GM23248 (cell line): ENCODE measurements at regions not wholly inside any gene's neighbourhood (a gene's known extent, or its start where the extent isn't known, plus 50 kb on each side); places are given as distances from the start of the nearest gene placed in this dataset.

Experiments used
- DNase-seq: peaks from one replicate; pipeline ENCODE4 v3.0.0-alpha.2; 2015
- H2AFZ ChIP-seq: fragments of 200-600 bp; sonication (generic); 2 replicates; pipeline ENCODE4 v1.6.1; 2016; ENCODE audit warnings: antibody characterized with exemption
- H3F3A ChIP-seq: fragments of 200-600 bp; sonication (generic); 2 replicates; pipeline ENCODE4 v1.6.1; 2016; ENCODE audit warnings: mild to moderate bottlenecking, antibody characterized with exemption, mixed run types; ENCODE audit not compliant: insufficient read depth
- H3K27ac ChIP-seq: fragments of 200-600 bp; sonication (generic); 2 replicates; pipeline ENCODE4 v1.5.1; 2016; ENCODE audit warnings: mild to moderate bottlenecking
- H3K27me3 ChIP-seq: fragments of 200-600 bp; sonication (generic); replicated peaks from 2 replicates; pipeline ENCODE4 v1.6.1; 2016; ENCODE audit warnings: mild to moderate bottlenecking; ENCODE audit not compliant: insufficient read depth
- H3K36me3 ChIP-seq: fragments of 200-600 bp; sonication (generic); 2 replicates; pipeline ENCODE4 v1.6.1; 2016; ENCODE audit warnings: low read depth, mild to moderate bottlenecking
- H3K4me1 ChIP-seq: fragments of 200-600 bp; sonication (generic); 2 replicates; pipeline ENCODE4 v1.6.1; 2016; ENCODE audit warnings: mild to moderate bottlenecking; ENCODE audit not compliant: insufficient read depth
- H3K4me2 ChIP-seq: fragments of 200-600 bp; sonication (generic); one replicate; pipeline ENCODE4 v1.6.1; 2016; ENCODE audit warnings: mild to moderate bottlenecking; ENCODE audit not compliant: unreplicated experiment
- H3K4me3 ChIP-seq: fragments of 200-600 bp; sonication (generic); 2 replicates; pipeline ENCODE4 v1.5.1; 2016; ENCODE audit warnings: mild to moderate bottlenecking
- H3K79me2 ChIP-seq: fragments of 200-600 bp; sonication (generic); 2 replicates; pipeline ENCODE4 v1.6.1; 2016; ENCODE audit warnings: mild to moderate bottlenecking; ENCODE audit not compliant: insufficient read depth
- H3K9ac ChIP-seq: fragments of 200-600 bp; sonication (generic); 2 replicates; pipeline ENCODE4 v1.6.1; 2016; ENCODE audit warnings: mild to moderate bottlenecking
- H3K9me2 ChIP-seq: fragments of 200-600 bp; sonication (generic); 2 replicates; pipeline ENCODE4 v1.6.1; 2016; ENCODE audit warnings: mixed run types, mild to moderate bottlenecking, moderate library complexity; ENCODE audit not compliant: insufficient read depth
- H3K9me3 ChIP-seq: fragments of 200-600 bp; sonication (generic); one replicate; pipeline ENCODE4 v1.6.1; 2017; ENCODE audit warnings: low read depth
- H4K20me1 ChIP-seq: fragments of 200-600 bp; sonication (generic); 2 replicates; pipeline ENCODE4 v1.6.0; 2016; ENCODE audit not compliant: insufficient read depth
- EZH2 ChIP-seq: fragments of 200-600 bp; sonication (generic); IDR thresholded peaks from 2 replicates; pipeline ENCODE4 v1.6.1; 2018; ENCODE audit warnings: antibody characterized with exemption, mild to moderate bottlenecking; ENCODE audit not compliant: insufficient read depth, poor library complexity, severe bottlenecking
- EZH2phosphoT487 ChIP-seq: fragments of 200-600 bp; sonication (generic); IDR thresholded peaks from 2 replicates; pipeline ENCODE4 v1.6.1; 2018; ENCODE audit warnings: antibody characterized with exemption, moderate library complexity, mild to moderate bottlenecking, low read depth; ENCODE audit not compliant: insufficient read depth
- WGBS, 2 experiments: methylation state at CpG; one replicate each; pipeline ENCODE4 v1.1.6; 2015 to 2017; ENCODE audit warnings: low lambda C conversion rate in 2 of 2, low coverage in 1 of 2; ENCODE audit errors: missing lambda C conversion rate in 2 of 2; 5-methylcytosine and 5-hydroxymethylcytosine counted together
- in situ Hi-C: fragments of 300-500 bp; cut with MboI; formaldehyde crosslinking; loops from 2 replicates; pipeline ENCODE4 v1.15.0; 2020

DNA sequence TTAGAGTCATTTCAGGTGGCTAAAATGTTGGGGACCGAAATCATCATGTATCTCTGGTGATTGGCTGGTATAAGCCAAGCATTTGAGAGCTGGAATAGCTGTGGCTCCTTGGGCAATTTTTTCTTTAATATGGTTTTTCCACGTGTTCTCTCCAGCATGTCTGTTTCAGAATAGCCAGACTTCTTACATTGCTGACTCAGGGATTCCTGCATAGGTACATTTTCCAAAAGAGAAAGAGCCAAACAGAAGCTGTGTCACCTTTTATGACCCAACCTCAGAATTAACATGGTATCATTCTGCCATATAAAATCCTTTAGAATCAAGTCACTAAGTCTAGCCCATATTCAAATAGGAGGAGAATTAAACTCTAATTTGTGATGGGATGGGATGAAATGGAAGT, 74.8 kb upstream of the TSLP start:
- TF ChIP-seq EZH2phosphoT487 = no peak
- no peak for TF ChIP-seq EZH2
- H3K9me2 ChIP-seq = no peaks in the 10 kb centered on the region
- H3K36me3 ChIP-seq = no peaks in the 10 kb centered on the region
- H3K4me2 ChIP-seq = no peak overlapping the region
- H3K9me3 ChIP-seq = no peaks in the 10 kb centered on the region
- H3F3A ChIP-seq = no peaks in the 10 kb centered on the region
- H3K9ac ChIP-seq = no peak overlapping the region
- no peaks in the 10 kb centered on the region; the same call in 1 of the 2 replicates for H3K27me3 ChIP-seq
- 4 to 17% methylated on average over 2 of the region's 2 CpGs for WGBS, 2 experiments
- no peaks in the 10 kb centered on the region for H3K79me2 ChIP-seq
- in situ Hi-C loops = no loop called here
- no peak overlapping the region for H3K27ac ChIP-seq
- no peak overlapping the region for H2AFZ ChIP-seq
- H3K4me3 ChIP-seq = no peak overlapping the region
- DNase-seq = no peak
- no peaks in the 10 kb centered on the region for H3K4me1 ChIP-seq
- no peaks in the 10 kb centered on the region for H4K20me1 ChIP-seq

DNA sequence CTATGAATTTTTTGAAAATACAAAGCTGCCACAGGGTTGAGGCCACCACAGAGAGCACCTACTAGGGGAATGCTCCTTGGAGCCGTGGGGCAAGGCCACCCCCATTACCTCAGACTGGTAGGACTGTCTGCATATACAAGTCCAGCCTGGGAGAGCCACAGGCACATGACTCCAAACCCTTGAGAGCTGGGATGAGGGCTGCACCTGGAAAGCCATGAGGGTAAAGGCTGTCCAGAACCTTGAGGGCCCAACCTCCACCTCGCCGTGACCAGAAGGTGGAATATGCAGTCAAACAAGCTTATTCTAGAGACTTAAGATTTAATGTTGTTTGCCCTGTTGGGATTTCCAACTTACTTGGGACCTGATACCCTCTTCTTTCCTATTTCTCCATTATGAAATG, 69.5 kb upstream of the TSLP start:
- H3F3A ChIP-seq = no peaks in the 10 kb centered on the region
- H3K9me2 ChIP-seq = no peaks in the 10 kb centered on the region
- 13 to 25% methylated on average over 3 of the region's 3 CpGs for WGBS, 2 experiments
- no peaks in the 10 kb centered on the region for H3K9me3 ChIP-seq
- no peak overlapping the region for H2AFZ ChIP-seq
- no peak overlapping the region for H3K4me2 ChIP-seq
- H3K4me3 ChIP-seq = no peak overlapping the region
- DNase-seq = no peak
- H3K9ac ChIP-seq = no peak overlapping the region
- in situ Hi-C loops = no loop called here
- no peaks in the 10 kb centered on the region for H3K36me3 ChIP-seq
- H3K79me2 ChIP-seq = no peaks in the 10 kb centered on the region
- no peak overlapping the region for H3K27ac ChIP-seq
- TF ChIP-seq EZH2 (no peak), EZH2phosphoT487 (no peak)
- no peaks in the 10 kb centered on the region for H4K20me1 ChIP-seq
- no peaks in the 10 kb centered on the region for H3K4me1 ChIP-seq
- H3K27me3 ChIP-seq = no peaks in the 10 kb centered on the region; the same call in 1 of the 2 replicates

DNA sequence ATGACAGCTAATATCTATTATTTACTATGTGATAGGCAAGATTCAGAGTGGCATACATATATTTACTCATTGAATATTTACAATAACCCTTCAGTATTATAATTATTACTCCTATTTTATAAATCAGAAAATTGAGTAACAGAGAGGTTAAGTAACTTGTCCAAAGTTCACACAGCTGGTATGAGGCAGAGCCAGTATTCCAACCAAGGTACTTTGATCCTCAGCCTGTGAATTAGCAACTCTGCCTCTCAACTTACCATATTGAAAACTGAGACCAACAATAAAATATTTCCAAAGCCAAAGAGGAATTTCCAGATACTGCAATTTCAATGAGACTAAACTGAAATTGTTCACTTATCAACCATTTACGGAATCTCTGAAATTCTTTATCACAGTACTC, 67.9 kb upstream of the TSLP start:
- H3K4me2 ChIP-seq = no peak overlapping the region
- H3K27me3 ChIP-seq = no peaks in the 10 kb centered on the region; the same call in 1 of the 2 replicates
- in situ Hi-C loops = no loop called here
- H3K9me2 ChIP-seq = no peaks in the 10 kb centered on the region
- H3K27ac ChIP-seq = no peak overlapping the region
- no peak overlapping the region for H3K9ac ChIP-seq
- DNase-seq = no peak
- TF ChIP-seq EZH2 = no peak
- TF ChIP-seq EZH2phosphoT487 = no peak
- no peaks in the 10 kb centered on the region for H4K20me1 ChIP-seq
- H3F3A ChIP-seq = no peaks in the 10 kb centered on the region
- H3K9me3 ChIP-seq = no peaks in the 10 kb centered on the region
- no peak overlapping the region for H3K4me3 ChIP-seq
- no peaks in the 10 kb centered on the region for H3K79me2 ChIP-seq
- H3K36me3 ChIP-seq = no peaks in the 10 kb centered on the region
- no peak overlapping the region for H2AFZ ChIP-seq
- 56 to 57% methylated on average over 1 of the region's 1 CpG for WGBS, 2 experiments
- no peaks in the 10 kb centered on the region for H3K4me1 ChIP-seq

DNA sequence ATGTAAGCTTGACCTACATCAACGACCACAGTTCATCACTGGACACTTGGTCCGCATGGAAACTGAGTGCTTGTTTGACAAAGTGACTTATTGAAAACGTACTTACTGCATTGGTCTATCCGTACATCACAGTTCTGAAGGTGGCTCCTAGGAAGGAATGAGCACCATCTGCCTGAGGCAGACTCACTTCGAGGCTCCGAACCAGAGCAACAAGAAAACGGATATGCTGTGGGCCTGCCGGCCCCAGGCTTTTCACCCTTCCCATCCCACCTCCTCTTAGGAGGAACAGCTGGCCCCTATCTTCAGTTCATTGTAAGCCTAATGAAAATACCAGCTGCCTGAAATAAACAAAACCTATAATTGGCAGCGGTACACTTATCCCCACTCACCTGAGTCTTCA, 67.2 kb upstream of the TSLP start:
- Histone ChIP-seq H3K4me3 (no peak overlapping the region), H3F3A (no peaks in the 10 kb centered on the region), H3K9me2 (no peaks in the 10 kb centered on the region), H3K27ac (no peak overlapping the region), H4K20me1 (no peaks in the 10 kb centered on the region), H3K36me3 (no peaks in the 10 kb centered on the region), H3K4me1 (no peaks in the 10 kb centered on the region), H3K9me3 (no peaks in the 10 kb centered on the region), H3K27me3 (no peaks in the 10 kb centered on the region; the same call in 1 of the 2 replicates), H3K79me2 (no peaks in the 10 kb centered on the region), H2AFZ (no peak overlapping the region), H3K4me2 (no peak overlapping the region), H3K9ac (no peak overlapping the region)
- in situ Hi-C loops = no loop called here
- no peak for DNase-seq
- WGBS, 2 experiments = 19 to 25% methylated on average over 9 of the region's 9 CpGs
- TF ChIP-seq EZH2phosphoT487 (no peak), EZH2 (no peak)

DNA sequence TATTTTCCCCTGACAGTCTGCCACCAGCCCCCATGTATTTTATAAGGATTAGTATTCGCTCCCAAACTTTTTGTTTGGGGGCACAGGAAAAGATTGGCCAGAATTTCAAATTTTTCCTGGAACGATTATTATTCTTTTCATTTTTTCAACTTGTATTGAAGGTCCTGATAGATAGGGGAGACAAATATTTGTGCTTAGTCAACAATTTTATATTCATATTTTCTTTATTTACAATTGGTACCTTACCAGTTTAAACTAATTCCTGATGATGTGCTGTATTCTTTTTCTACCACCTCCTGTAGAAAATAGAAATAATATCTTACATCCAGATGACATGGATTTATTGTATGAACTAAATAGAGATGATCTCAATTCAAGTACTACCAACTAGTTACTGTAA, 60.7 kb upstream of the TSLP start:
- H3K27ac ChIP-seq = no peak overlapping the region
- DNase-seq = no peak
- H3K9me3 ChIP-seq = no peaks in the 10 kb centered on the region
- H2AFZ ChIP-seq = no peak overlapping the region
- H3K79me2 ChIP-seq = no peaks in the 10 kb centered on the region
- H3K9ac ChIP-seq = no peak overlapping the region
- H3K4me2 ChIP-seq = no peak overlapping the region
- H3F3A ChIP-seq = no peaks in the 10 kb centered on the region
- in situ Hi-C loops = no loop called here
- TF ChIP-seq EZH2phosphoT487 (no peak), EZH2 (no peak)
- H3K36me3 ChIP-seq = no peaks in the 10 kb centered on the region
- H3K27me3 ChIP-seq = peaks cover 13% of the 10 kb centered on the region; the same call in 1 of the 2 replicates
- WGBS, 2 experiments = 8 to 10% methylated on average over 2 of the region's 2 CpGs
- no peaks in the 10 kb centered on the region for H4K20me1 ChIP-seq
- no peak overlapping the region for H3K4me3 ChIP-seq
- H3K4me1 ChIP-seq = no peaks in the 10 kb centered on the region
- H3K9me2 ChIP-seq = 0 out of 2 replicates have a peak, but pooled peaks cover 2% of the 10 kb centered on the region
